Parathyroid adenoma (tissue), 2 donors: ENCODE measurements at regions not wholly inside any gene's neighbourhood (a gene's known extent, or its start where the extent isn't known, plus 50 kb on each side); places are given as distances from the start of the nearest gene placed in this dataset.

Source experiments
- H2AFZ ChIP-seq: fragments of 300-600 bp; sonication (generic); one replicate; pipeline ENCODE4 v1.7.0; 2017; ENCODE audit warnings: antibody characterized with exemption, mild to moderate bottlenecking
- H3K27ac ChIP-seq: fragments of 300-600 bp; sonication (generic); one replicate; pipeline ENCODE4 v1.7.0; 2017
- H3K27me3 ChIP-seq: fragments of 300-600 bp; sonication (generic); one replicate; pipeline ENCODE4 v1.7.0; 2017; ENCODE audit warnings: low read length; ENCODE audit not compliant: control insufficient read depth, insufficient read depth
- H3K36me3 ChIP-seq: fragments of 300-600 bp; sonication (generic); one replicate; pipeline ENCODE4 v1.7.0; 2017; ENCODE audit warnings: low read length; ENCODE audit not compliant: control insufficient read depth, insufficient read depth
- H3K4me1 ChIP-seq: fragments of 300-600 bp; sonication (generic); one replicate; pipeline ENCODE4 v1.7.0; 2017; ENCODE audit warnings: control low read depth
- H3K4me2 ChIP-seq: fragments of 300-600 bp; sonication (generic); one replicate; pipeline ENCODE4 v1.7.0; 2017; ENCODE audit warnings: low read length
- H3K4me3 ChIP-seq: fragments of 300-600 bp; sonication (generic); one replicate; pipeline ENCODE4 v1.7.0; 2017; ENCODE audit warnings: low read depth, low read length
- H3K79me2 ChIP-seq: fragments of 300-600 bp; sonication (generic); one replicate; pipeline ENCODE4 v1.7.0; 2017; ENCODE audit warnings: control low read depth
- H3K9ac ChIP-seq: fragments of 300-600 bp; sonication (generic); one replicate; pipeline ENCODE4 v1.7.0; 2017; ENCODE audit warnings: mild to moderate bottlenecking
- H3K9me3 ChIP-seq: fragments of 300-600 bp; sonication (generic); one replicate; pipeline ENCODE4 v1.7.0; 2017; ENCODE audit warnings: low read length; ENCODE audit not compliant: control insufficient read depth
- TF ChIP-seq, protein P1 (sequence below): fragments of 300-600 bp; sonication (generic); IDR thresholded peaks from one replicate; pipeline ENCODE4 v1.7.0; 2017; ENCODE audit warnings: antibody characterized with exemption, mild to moderate bottlenecking
- donor health status: primary hyperparathyroidism.

GRCh38 chr2:35606394-35606793 lies 749.2 kb upstream of the CRIM1 start:
- Histone ChIP-seq H3K4me2 (no peak overlapping the region), H3K9ac (no peak overlapping the region), H3K27ac (no peak overlapping the region), H3K4me3 (no peak overlapping the region), H2AFZ (no peak overlapping the region), H3K79me2 (no peaks in the 10 kb centered on the region), H3K27me3 (no peaks in the 10 kb centered on the region), H3K4me1 (no peaks in the 10 kb centered on the region), H3K9me3 (no peaks in the 10 kb centered on the region), H3K36me3 (no peaks in the 10 kb centered on the region)
- TF ChIP-seq, protein P1, sequence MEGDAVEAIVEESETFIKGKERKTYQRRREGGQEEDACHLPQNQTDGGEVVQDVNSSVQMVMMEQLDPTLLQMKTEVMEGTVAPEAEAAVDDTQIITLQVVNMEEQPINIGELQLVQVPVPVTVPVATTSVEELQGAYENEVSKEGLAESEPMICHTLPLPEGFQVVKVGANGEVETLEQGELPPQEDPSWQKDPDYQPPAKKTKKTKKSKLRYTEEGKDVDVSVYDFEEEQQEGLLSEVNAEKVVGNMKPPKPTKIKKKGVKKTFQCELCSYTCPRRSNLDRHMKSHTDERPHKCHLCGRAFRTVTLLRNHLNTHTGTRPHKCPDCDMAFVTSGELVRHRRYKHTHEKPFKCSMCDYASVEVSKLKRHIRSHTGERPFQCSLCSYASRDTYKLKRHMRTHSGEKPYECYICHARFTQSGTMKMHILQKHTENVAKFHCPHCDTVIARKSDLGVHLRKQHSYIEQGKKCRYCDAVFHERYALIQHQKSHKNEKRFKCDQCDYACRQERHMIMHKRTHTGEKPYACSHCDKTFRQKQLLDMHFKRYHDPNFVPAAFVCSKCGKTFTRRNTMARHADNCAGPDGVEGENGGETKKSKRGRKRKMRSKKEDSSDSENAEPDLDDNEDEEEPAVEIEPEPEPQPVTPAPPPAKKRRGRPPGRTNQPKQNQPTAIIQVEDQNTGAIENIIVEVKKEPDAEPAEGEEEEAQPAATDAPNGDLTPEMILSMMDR, result no peak

- TF ChIP-seq, protein P1, result no peak
- H3K4me1 ChIP-seq, result no peaks in the 10 kb centered on the region
- no peak overlapping the region for H3K9ac ChIP-seq
- H3K9me3 ChIP-seq, result no peaks in the 10 kb centered on the region
- no peak overlapping the region for H3K4me3 ChIP-seq
- no peak overlapping the region for H3K4me2 ChIP-seq
- H3K36me3 ChIP-seq, result no peaks in the 10 kb centered on the region
- H3K27me3 ChIP-seq, result no peaks in the 10 kb centered on the region
- H2AFZ ChIP-seq, result no peak overlapping the region
- H3K27ac ChIP-seq, result no peak overlapping the region
- no peaks in the 10 kb centered on the region for H3K79me2 ChIP-seq
Measured at GRCh38 chr2:35598310-35598709, 757.3 kb upstream of the CRIM1 start.

DNA sequence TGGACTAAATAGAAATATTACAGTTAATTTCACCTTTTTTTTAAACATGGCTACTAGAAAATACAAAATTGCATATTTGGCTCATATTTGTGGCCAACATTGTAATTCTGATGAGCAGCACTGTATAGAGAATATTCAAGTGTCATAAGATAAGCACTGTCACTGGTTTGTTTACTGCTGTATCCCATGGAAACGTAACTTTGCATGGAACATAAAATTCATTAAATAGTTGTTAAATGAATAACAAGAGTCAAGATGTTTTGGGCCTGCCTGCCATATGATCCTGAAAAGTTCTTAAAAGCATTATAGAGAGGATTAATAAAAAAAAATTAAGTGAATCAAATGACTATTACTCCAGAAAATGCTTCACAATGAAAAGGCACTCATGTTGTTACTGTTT lies 763.7 kb upstream of the CRIM1 start:
- TF ChIP-seq, protein P1, result no peak
- Histone ChIP-seq H3K4me3 (no peak overlapping the region), H3K27me3 (no peaks in the 10 kb centered on the region), H3K9me3 (no peaks in the 10 kb centered on the region), H3K4me1 (no peaks in the 10 kb centered on the region), H3K36me3 (no peaks in the 10 kb centered on the region), H2AFZ (no peak overlapping the region), H3K27ac (no peak overlapping the region), H3K79me2 (no peaks in the 10 kb centered on the region), H3K9ac (no peak overlapping the region), H3K4me2 (no peak overlapping the region)

- no peaks in the 10 kb centered on the region for H3K4me1 ChIP-seq
- no peaks in the 10 kb centered on the region for H3K36me3 ChIP-seq
- no peak overlapping the region for H3K27ac ChIP-seq
- H3K79me2 ChIP-seq, result no peaks in the 10 kb centered on the region
- H3K4me2 ChIP-seq, result no peak overlapping the region
- H3K9me3 ChIP-seq, result no peaks in the 10 kb centered on the region
- no peak overlapping the region for H3K9ac ChIP-seq
- no peaks in the 10 kb centered on the region for H3K27me3 ChIP-seq
- H3K4me3 ChIP-seq, result no peak overlapping the region
- TF ChIP-seq, protein P1, result no peak
- H2AFZ ChIP-seq, result no peak overlapping the region
Measured at GRCh38 chr2:35585972-35586371, 769.6 kb upstream of the CRIM1 start.

DNA sequence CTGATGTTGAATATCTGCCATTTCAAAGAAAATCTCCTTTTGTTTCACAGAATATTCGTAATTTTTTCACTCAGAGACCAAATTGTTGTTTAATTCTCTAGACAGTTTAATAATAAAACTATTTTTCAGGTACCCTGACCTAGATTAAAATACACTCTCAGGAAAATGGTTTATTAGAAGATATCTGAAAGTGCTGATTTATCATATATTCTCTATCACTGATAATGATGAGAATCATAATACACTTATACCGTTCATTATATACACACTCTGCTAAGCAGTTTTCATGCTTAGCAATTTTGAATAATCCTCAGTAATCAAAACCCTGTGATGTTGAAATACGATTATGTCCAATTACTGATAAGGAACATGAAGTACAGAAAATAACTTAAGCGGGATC lies 772.9 kb upstream of the CRIM1 start:
- no peaks in the 10 kb centered on the region for H3K4me1 ChIP-seq
- H2AFZ ChIP-seq, result no peak overlapping the region
- no peak overlapping the region for H3K4me2 ChIP-seq
- H3K9me3 ChIP-seq, result no peaks in the 10 kb centered on the region
- H3K79me2 ChIP-seq, result no peaks in the 10 kb centered on the region
- H3K9ac ChIP-seq, result no peak overlapping the region
- H3K27ac ChIP-seq, result no peak overlapping the region
- no peak overlapping the region for H3K4me3 ChIP-seq
- no peaks in the 10 kb centered on the region for H3K36me3 ChIP-seq
- H3K27me3 ChIP-seq, result no peaks in the 10 kb centered on the region
- TF ChIP-seq, protein P1, result no peak
